ENCODE measurements at regions not wholly inside any gene's neighbourhood (a gene's known extent, or its start where the extent isn't known, plus 50 kb on each side); places are given as distances from the start of the nearest gene placed in this dataset.
"Not testable (repeated sequence)": the region's sequence is repeated elsewhere in the genome, so short reads cannot be mapped to it uniquely, and the experiment has no call there.

DNA sequence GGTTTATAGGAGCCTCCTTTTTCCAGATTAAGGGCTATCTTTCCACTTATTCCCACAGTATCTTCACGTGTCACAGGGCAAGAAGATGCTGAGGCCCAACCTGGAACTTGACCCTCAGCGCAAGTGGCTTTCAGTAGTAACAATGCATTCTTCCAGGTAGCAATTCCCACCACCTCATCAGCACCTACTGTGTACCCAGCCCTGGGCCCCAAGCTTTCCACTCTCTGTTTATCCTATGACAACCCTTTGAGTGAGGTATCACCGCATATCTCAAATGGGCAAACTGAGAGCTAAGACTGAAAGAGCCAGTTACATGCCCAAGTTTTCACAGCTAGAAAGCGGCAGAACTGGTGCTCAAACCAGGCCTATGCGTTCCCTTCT lies 88.2 kb downstream of the CPN2 start:
- DNase-seq: no peak
- intact Hi-C loops (cut with DNase I): no loop called here

DNA sequence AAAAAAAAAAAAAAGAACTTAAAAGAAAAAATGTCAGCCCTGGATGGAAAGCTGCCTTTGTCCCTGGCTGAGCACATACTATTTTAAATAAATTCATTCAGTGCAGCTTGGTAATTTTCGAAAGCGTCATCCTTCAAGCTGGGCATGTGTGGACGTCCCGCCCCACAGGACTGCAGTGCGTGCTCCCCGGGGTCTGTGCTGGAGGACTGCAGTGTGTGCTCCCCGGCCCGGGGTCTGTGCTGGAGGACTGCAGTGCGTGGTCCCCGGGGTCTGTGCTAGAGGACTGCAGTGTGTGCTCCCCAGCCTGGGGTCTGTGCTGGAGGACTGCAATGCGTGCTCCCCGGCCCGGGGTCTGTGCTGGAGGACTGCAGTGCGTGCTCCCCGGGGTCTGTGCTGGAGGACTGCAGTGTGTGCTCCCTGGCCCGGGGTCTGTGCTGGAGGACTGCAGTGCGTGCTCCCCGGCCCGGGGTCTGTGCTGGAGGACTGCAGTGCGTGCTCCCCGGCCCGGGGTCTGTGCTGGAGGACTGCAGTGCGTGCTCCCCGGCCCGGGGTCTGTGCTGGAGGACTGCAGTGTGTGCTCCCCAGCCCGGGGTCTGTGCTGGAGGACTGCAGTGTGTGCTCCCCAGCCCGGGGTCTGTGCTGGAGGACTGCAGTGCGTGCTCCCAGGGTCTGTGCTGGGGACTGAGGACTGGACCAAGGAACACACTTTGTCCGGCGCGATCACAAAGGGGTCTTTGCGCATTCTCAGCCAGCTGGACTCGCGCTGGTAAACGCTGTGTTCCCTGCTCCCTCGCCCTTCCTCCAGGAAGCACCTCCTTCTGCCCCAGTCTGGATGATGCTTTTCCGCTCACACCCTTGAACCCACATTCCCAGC lies 86.3 kb downstream of the CPN2 start:
- peak in 1 of 10 donors; percentile 26 for DNase-seq
- intact Hi-C loops (cut with DNase I): not testable (repeated sequence)

DNA sequence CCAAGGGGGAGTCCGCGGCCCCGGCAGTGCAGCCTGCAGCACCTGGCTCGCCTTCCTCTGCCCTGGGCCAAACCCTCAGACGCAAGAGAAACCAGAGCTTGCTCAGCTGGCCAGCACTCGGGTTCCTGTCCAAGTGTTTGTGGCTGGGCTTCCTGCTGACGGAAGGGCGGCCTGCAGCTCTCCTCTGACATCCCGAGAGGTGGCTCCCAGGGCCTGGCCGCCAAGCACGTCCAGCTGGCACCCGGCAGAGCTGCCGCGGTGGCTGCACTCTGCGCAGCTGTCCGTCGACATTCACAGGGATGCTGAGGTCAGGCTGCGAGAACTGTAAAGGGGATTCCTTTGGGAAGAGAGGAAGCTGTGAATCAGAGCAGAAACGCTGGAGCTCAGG lies 85.6 kb downstream of the CPN2 start:
- DNase-seq: peak in 8 of 10 donors; percentile 36 to 92 (median 54)
- intact Hi-C loops (cut with DNase I): no loop called here

DNA sequence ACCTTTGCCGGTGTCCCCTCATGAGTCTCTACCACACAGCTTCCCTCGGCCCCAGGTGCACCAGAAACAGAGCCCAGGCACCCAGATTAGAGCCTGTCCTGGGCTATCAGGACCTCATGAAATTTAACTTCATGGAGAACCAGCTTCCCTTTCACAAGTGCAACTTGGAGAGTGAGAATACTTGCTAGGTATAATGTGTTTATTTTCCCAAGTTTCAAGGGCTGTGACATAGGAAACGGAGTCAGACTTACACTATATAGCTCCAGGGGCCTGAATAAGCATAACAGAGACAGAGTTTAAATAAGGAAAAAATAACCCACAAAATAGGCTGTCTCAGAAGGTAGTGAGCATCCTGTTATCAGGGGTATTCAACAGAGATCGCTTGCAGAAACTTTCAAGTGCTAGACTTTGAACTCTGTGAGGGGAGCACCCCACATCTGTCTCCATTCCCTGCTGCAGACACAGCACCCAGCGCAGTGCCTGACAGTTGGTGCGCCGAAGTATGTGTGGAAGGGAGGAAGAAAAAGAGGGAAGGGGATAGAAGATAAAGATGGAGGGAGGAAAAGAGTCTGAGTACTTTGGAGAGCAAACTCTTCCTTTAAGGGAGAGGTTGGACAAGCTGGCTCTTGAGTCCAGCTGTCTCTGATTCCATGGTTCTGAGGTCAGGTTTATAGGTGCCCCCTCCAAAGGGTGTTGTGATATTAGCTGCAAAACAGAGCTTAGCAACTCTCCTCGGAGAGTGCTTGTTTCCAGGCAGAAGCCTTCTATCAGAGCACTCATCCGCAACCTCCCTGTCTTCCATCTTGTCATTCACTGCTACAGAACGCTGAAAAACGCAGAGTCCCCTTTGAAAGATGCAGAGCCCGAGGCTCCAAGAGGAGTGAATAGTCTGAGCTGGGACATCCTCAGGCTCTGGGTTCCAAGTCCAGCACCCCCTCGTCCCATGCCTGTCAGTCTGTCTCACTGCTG lies 84.8 kb downstream of the CPN2 start:
- peak in 1 of 10 donors; percentile 39 for DNase-seq
- intact Hi-C loops (cut with DNase I): no loop called here

DNA sequence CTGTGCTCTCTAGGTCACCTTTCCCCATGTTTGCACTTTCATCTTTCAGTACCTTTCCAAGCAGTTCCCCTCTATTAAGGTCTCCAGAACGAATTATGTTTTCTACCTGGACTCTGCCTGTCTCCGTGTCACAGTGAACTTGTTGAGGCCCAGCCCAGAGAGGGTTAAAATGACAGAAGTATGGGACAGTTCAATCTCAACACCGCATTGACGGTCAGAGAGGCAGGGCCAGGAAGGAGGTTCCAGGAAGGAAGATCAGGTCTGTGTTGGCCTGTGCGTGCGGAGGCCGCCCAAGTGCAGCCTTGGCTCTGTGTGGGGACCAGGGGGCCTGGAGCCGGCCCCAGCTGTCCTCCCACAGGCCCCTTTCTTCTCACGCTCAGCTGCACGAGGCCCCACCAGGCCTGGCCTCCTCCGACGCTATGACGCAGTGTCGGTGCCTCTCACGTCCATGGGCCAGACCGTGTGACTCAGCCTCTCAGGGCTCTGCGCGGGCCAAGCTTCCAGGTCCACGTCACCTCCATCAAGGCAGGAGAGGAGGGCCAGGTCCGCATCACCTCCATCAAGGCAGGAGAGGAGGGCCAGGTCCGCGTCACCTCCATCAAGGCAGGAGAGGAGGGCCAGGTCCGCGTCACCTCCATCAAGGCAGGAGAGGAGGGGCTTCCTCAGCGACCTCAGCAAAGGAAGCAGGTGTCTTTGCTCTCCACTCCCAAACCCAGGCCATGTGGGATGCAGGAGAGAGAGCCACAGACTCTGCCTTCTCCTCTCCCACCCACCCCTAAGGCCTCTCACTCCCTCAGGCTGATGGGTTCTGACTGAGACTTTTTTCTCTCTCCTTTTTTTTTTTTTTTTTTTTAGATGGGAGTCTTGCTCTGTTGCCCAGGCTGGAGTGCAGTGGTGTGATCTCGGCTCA lies 83.1 kb downstream of the CPN2 start:
- intact Hi-C loops (cut with DNase I): no loop called here
- DNase-seq: peak in 1 of 10 donors; percentile 51

DNA sequence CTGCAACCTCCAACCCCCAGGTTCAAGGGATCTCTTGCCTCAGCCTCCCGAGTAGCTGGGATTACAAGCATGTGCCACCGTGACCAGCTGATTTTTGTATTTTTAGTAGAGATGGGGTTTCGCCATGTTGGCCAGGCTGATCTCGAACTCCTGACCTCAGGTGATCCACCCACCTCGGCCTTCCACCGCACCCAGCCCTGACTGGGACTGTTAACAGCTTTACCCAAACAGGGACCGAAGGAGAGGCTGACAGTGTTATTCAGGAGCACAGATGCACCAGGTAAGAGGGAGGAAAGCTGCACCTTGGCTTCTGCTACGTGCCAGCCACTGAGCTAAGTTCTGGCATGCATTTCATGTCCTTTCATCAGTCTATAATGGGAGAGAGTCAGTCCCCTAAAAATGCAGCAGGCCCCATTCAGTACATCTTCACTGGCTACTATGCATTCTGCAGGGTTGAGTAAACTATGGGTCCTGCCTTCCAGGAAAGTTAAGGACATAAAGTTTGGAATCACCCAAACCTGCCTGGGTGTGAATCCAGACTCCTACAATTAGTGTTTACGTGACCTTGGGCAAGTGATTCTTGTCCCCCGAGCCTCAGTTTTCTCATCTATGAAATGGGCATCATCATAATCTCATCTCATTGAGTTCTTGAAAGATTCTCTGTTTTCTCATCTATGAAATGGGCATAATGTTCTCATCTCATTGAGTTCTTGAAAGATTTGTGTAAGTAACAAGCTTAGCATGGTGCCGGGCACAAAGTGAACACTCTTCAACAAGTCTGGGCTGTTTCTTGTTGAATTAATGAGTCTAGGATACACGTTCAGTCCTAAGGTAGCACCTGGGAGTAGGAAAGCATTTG lies 82.2 kb downstream of the CPN2 start:
- intact Hi-C loops (cut with DNase I): loop anchor here (1.0 kb wide), 1 partner anchor 128 kb away; no protein-coding TSS in a partner anchor
- peak in 1 of 10 donors; percentile 9 for DNase-seq

DNA sequence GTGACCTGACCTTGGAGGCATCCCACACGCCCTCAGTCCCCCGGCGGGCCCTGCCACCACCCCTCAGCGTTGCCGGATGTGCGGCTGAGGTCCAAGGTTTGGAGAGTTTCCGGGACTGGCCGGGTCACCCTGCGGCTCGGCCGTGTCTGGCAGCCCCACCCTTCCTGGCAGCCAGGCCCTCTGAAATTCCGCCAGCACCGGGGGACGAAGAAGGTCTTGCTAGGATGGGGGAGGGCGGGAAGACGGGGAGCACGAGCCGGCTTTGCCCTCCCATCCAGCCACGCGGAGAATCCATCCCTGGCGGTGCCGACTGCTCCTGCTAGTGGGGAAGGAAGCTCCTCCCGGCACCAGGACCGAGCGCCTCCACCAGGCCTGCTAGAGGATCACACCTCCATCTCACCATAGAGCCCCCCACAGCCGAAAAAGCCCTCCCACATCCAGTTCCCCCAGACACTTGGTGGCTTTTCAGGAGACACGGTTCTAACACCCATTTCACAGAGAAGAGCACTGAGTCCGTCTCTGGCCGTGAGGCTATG lies 81.5 kb downstream of the CPN2 start:
- intact Hi-C loops (cut with DNase I): loop anchor here (1.0 to 5.0 kb wide), 2 partner anchors 48 to 128 kb away; no protein-coding TSS in a partner anchor
- DNase-seq: peak in 7 of 10 donors; percentile 27 to 89 (median 62)

DNA sequence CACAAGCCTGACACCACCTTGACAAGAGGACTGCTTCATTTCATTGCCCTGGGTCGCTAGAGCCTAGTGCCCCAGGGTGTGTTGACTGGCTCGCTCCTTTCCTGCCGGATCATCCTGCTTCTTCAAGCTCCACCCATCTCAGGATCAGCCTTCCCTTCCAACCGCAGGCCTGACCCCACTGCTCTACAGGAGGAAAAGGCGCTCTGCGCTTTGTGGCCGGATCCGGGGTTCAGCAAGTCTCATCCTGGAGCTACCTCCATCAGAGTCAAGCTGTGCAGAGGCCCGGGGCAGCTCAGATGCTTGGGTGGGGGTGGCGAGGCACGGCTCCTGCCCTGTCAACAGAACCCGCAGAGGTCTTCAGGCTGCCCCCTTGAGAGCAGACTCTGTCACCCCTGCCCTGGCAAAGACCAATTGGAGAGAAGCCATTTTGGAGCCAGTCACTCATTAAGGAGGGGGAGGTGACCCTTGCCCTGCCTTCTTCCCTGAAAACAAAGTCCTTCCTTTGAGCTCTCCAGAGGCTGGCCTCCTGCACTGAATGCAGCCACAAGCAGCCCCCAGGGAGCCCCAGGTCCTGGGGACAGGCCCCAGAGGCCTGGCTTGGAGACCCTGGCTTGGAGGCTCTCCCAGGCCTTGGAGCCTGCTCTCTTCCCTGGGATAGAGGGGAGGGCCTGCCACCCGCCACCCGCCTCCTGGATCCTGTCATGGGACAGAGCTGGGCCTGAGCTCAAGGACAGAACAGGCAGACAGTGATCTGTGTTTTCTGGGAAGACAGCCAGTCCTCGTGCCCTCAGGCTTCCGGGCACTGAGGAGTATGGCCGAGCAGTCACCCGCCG lies 80.3 kb downstream of the CPN2 start:
- peak; percentile 87 to 99 (median 94) for DNase-seq
- intact Hi-C loops (cut with DNase I): loop anchor here (5.0 kb wide), 1 partner anchor 46 kb away; no protein-coding TSS in a partner anchor

DNA sequence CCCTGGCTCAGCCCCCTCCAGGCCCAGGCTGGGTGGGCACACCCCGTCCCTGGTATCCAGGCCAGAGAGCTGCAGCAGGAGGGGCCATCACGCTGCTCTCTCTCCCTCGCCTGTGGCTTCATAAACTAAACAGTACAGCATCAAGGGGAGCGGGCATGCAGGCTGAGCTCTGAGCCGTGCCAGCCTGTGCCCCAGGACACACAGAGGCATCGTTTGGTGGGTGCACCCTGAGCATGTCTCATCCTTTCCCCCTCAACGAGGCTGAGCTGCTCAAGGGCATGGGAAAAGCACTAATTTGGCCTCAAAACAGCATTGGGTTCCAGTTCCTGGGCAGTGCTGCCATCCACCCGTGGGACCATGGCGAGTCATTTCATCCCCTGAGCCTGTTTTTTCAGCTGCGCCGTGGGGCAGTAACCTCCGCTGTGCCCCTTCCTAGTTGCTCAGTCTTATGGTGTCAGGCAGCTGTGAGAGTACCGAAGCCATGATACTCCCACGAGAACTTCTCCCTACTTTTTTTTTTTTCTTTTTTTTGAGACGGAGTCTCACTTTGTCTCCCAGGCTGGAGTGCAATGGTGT lies 79.6 kb downstream of the CPN2 start:
- intact Hi-C loops (cut with DNase I): loop anchor here (5.0 kb wide), 1 partner anchor 46 kb away; no protein-coding TSS in a partner anchor
- DNase-seq: no peak

DNA sequence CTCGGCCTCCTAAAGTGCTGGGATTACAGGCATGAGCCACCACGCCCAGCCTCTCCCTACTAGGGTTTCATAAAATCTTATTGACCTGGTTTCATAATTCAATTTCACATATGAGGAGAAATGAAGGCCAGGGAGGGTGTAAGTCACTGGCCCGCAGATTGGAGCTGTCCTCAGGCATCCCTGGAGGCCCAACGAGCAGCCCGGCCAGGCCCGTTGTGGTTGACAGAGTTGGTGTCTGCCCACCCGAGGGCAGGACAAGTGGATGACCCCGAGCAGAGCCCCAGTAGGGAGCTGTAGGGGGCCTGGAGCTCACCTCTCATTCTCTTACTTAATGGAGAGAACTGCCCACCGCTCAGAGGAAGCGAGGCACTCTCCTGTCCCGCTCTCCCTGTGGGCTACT lies 78.9 kb downstream of the CPN2 start:
- intact Hi-C loops (cut with DNase I): loop anchor here (5.0 kb wide), 1 partner anchor 45 kb away; no protein-coding TSS in a partner anchor
- peak in 2 of 10 donors; percentile 66 to 69 for DNase-seq

DNA sequence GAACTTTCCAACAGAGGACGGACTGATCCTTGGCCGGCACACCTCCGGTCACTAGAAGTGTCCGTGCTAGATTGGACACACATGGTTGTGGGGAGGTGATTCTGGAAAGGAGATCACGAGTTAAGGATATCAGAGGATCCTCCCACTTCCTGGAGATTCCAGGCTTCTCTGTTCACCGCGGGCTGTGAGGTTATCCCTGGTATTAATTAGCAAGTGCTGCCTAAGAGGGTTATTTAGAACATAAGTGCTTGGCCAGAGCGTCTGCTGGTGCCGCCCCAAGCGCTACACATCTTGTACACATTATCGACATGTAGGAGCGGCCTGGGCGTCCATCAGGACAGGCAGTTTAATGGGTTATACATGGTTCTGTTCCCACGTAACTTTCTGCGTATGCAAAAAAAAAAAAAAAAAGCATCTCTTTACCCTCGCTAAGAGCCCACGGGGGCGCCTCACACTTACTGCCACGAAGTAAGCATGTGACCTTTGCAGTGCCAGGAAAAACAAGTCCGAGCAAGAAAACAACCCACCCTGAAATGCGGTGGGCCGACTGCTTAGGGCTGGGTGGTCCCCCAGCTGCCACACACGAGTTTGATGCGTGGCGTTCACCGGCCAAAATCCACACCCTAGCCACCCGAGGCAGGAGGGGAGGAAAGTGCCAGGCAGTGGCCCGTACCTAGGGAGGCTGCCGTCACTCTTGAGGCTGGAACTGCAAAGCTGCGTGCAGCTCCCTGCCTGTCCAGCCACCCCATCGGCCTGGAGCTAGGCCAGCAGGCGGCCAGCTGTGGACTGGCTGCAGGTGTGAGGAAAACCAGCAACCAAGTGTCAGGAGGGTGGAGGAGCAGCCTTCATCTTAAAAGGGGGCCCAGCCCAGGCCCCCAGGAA lies 78.0 kb downstream of the CPN2 start:
- intact Hi-C loops (cut with DNase I): loop anchor here (5.0 kb wide), 1 partner anchor 44 kb away; no protein-coding TSS in a partner anchor
- peak in 2 of 10 donors; percentile 59 to 79 for DNase-seq

DNA sequence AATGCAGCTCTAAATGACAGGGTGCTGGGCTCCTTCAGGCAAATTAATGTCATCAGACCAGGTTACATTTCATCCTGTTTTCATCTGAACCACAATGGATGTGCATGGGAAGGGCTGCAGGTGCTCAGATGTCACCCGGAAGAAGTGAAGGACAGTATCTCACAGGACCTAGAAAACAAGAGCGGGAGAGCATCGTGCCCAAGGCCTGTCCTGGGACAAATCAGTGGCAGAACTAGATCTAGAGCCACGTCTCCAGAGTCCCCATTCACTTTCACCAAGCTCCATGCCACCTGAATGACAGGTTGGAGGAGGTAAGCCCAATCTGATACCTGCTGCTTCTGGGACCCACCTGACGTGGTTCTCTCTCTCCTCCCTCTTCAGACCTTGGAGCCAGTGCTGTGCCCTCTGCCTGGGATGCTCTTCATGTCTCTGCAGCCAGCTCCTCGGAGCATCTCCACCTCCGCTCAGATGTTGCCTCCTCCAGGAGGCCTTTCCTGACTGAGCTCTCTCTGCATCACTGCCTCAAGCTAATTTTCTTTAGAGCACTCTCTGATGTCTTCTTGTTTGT lies 77.3 kb downstream of the CPN2 start:
- peak in 2 of 10 donors; percentile 10 to 17 for DNase-seq
- intact Hi-C loops (cut with DNase I): loop anchor here (5.0 kb wide), 1 partner anchor 43 kb away; no protein-coding TSS in a partner anchor

DNA sequence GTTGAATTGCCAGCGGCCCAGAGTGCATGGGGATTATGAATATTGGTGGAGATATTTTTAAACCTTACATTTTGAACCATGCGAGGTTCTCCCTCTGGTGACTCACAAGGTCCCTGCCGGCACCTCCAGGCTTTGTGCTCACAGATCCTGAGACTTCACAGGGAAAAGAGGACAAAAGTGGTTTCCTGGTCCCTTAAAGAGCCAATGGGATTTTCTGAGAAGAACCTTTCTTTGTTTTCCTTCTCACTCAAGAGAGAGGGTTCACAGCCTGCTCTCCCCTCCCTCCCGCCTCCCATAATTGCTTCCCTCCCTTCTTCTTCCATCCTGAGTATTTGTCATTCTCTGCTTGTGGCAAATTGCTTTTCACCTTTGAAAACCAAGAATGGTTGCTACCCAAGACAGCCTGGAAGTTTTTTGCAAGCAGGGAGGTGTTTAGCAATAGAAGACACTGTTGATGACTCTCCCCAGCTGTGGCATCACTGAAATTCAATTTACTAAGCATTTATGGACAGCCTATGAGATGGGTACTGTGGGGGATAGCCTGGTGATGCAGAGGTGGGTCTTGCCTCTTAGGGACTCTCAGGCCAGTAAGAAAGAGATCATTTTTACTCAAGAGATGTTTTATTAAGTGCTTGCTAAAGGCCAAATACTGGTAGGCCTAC lies 76.6 kb downstream of the CPN2 start:
- peak in 3 of 10 donors; percentile 10 to 68 (median 48) for DNase-seq
- intact Hi-C loops (cut with DNase I): loop anchor here (5.0 kb wide), 1 partner anchor 43 kb away; no protein-coding TSS in a partner anchor

DNA sequence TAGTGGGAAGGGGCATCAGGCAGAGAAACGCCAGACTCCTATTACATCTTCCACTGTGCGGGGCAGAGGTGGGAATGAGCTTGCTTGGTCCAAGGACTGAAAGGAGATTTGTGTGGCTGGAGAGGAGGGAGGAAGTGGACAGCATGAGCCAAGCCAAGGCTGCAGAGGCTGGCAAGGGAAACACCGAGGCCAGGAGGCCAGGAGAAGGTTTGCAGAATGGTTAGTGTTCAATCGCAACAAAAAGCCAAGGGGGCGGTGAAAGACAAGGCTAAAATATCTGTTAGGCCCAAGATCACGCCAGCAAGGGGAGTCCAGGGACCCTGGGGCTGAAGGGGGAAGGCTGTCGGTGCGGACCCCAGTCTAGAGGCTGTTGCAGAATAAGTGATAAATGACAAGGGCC lies 75.8 kb downstream of the CPN2 start:
- DNase-seq: peak in 2 of 10 donors; percentile 26 to 50
- intact Hi-C loops (cut with DNase I): no loop called here

DNA sequence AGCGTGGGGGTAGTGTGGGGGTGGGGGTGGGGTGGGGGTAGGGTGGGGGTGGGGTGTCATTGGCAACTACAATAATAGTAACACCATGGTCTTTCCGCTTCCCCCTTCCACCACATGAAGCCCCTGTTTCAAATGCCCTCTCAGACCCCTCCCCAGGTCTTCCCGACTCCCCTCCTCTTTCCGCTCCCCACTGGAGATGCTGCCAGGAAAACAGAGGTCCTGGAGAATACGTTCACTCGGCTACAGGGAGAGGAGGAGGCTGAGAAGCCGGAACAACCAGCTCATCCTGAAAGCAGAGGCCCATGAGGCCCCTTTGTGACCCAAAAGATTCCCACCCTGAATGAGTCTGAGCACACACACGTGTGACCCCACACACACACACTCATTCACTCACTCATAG lies 75.4 kb downstream of the CPN2 start:
- peak in 2 of 10 donors; percentile 4 to 19 for DNase-seq
- intact Hi-C loops (cut with DNase I): no loop called here

All from posterior cingulate gyrus (tissue), 11 donors.